ENCODE measurements at regions not wholly inside any gene's neighbourhood (a gene's known extent, or its start where the extent isn't known, plus 50 kb on each side); places are given as distances from the start of the nearest gene placed in this dataset.

- TF ChIP-seq CTCF (conservative IDR thresholded peaks at IDR 0.05; ENCODE audit: low read length) (no peak), EZH2phosphoT487 (IDR thresholded peaks at IDR 0.05; ENCODE audit: borderline replicate concordance) (no peak)
Observed at GRCh38 chr20:50327666-50328065, 137.0 kb downstream of the CEBPB start.

Measured in Loucy (cell line).